Testis (tissue), 2 donors: ENCODE measurements at regions not wholly inside any gene's neighbourhood (a gene's known extent, or its start where the extent isn't known, plus 50 kb on each side); places are given as distances from the start of the nearest gene placed in this dataset.

Experiments used
- DNase-seq: peaks from one replicate; pipeline ENCODE4 v3.0.0-alpha.2; 2019
- H3K27ac ChIP-seq, 2 donors: fragments of 200-600 bp; sonication (generic); one replicate each; pipeline ENCODE4 v1.5.1; 2019
- H3K27me3 ChIP-seq: fragments of 200-600 bp; sonication (generic); one replicate; pipeline ENCODE4 v1.5.1; 2019
- H3K36me3 ChIP-seq: fragments of 200-600 bp; sonication (generic); one replicate; pipeline ENCODE4 v1.5.1; 2017; ENCODE audit warnings: low read depth; ENCODE audit errors: missing control alignments
- H3K4me1 ChIP-seq: fragments of 200-600 bp; sonication (generic); one replicate; pipeline ENCODE4 v1.5.1; 2019
- H3K4me3 ChIP-seq, 2 donors: fragments of 200-600 bp; sonication (generic); one replicate each; pipeline ENCODE4 v1.5.1; 2017 to 2019
- H3K9me3 ChIP-seq: fragments of 200-600 bp; sonication (generic); one replicate; pipeline ENCODE4 v1.5.1; 2017
- CTCF ChIP-seq, 3 experiments: fragments of 450-650 bp in 2 of 3; fragments of 200-600 bp in 1 of 3; sonication (generic) in 1 of 3; IDR thresholded peaks; one replicate each; pipeline ENCODE4 v1.5.1; 2016 to 2019; ENCODE audit warnings: antibody characterized with exemption in 3 of 3, mild to moderate bottlenecking in 2 of 3, moderate library complexity in 1 of 3
- POLR2A ChIP-seq: fragments of 450-650 bp; IDR thresholded peaks from one replicate; pipeline ENCODE4 v1.6.1; 2017; ENCODE audit warnings: antibody characterized with exemption, mild to moderate bottlenecking, moderate library complexity
- WGBS, 2 donors: methylation state at CpG; one replicate each; pipeline ENCODE4 v1.1.5; 2018; 5-methylcytosine and 5-hydroxymethylcytosine counted together
- intact Hi-C: fragments of 100-400 bp; cut with DNase I; formaldehyde crosslinking; loops from one replicate; pipeline ENCODE4 v1.15.1; 2023; ENCODE audit warnings: low total_unique reads

DNA sequence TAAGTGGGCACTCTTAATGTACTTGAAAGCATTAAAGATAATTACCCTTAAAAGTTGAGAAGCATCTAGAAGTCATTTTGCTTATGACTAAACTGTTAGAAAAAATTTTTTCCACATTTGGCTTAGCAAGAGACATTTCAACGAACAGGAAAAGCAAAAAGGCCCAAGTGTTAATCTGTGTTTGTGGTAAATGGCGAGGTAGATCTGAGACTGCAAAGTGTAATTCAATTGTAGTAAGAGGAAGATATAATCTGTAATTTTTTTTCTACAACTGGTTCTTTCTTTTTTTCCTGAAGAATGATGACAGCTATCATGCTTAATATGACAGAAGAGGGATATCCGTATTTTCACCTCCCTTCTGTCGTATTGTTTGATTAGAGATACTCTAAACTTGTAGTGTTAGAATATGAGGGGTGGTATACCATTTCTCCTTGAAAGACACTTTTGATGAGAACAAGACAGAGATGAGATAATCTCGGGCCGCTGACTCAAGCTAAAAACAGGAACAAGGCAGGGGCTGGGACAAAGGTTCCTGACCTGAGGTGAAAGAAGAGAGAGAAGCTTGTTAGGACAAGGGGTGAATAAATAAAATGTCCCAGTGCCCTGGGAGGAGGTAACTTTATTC, 459.3 kb upstream of the ZNF608 start:
- no peaks in the 10 kb centered on the region for H3K36me3 ChIP-seq
- no peak for TF ChIP-seq POLR2A
- TF ChIP-seq CTCF (IDR thresholded peaks at IDR 0.05): no peak
- H3K4me1 ChIP-seq: peaks cover 2% of the 10 kb centered on the region
- no peak overlapping the region for H3K4me3 ChIP-seq
- no peaks in the 10 kb centered on the region for H3K9me3 ChIP-seq
- WGBS, 2 donors: 85 to 90% methylated on average over 6 of the region's 6 CpGs
- DNase-seq: no peak
- H3K27ac ChIP-seq: no peak overlapping the region
- intact Hi-C loops: no loop called here
- no peaks in the 10 kb centered on the region for H3K27me3 ChIP-seq

DNA sequence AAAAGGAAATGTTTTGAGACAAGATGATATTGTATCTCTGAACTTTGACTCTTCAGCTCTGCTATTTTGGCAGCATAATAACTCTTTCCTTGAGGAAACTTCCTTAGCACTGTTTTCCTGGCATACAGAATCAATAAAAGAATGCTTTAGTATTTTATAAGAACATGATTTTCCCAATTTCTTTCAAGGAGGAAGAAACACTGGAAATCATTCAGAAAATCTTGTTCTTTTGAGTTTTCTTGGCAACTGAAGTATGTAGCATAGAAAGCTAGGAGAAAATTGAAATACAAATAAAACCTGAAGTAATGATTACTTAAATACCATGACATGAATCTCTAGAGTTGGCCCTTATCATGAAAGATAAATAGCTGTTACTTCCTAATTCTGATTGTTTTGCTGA, 461.4 kb upstream of the ZNF608 start:
- H3K27me3 ChIP-seq: no peaks in the 10 kb centered on the region
- intact Hi-C loops: no loop called here
- no peaks in the 10 kb centered on the region for H3K4me1 ChIP-seq
- TF ChIP-seq POLR2A (no peak), CTCF (IDR thresholded peaks at IDR 0.05) (no peak)
- H3K27ac ChIP-seq: no peak overlapping the region
- no peaks in the 10 kb centered on the region for H3K36me3 ChIP-seq
- DNase-seq: no peak
- H3K4me3 ChIP-seq: no peak overlapping the region
- H3K9me3 ChIP-seq: no peaks in the 10 kb centered on the region

- DNase-seq: no peak
- Histone ChIP-seq H3K36me3 (no peaks in the 10 kb centered on the region), H3K9me3 (no peaks in the 10 kb centered on the region), H3K27me3 (no peaks in the 10 kb centered on the region), H3K4me1 (no peaks in the 10 kb centered on the region), H3K4me3 (no peak overlapping the region), H3K27ac (no peak overlapping the region)
- no peak for TF ChIP-seq POLR2A
- no peak for TF ChIP-seq CTCF (IDR thresholded peaks at IDR 0.05)
- 92 to 98% methylated on average over 2 of the region's 2 CpGs for WGBS, 2 donors
- intact Hi-C loops: no loop called here
Measured at GRCh38 chr5:125209650-125210049, 463.2 kb upstream of the ZNF608 start.

- Histone ChIP-seq H3K4me3 (no peak overlapping the region), H3K27ac (no peak overlapping the region), H3K4me1 (no peaks in the 10 kb centered on the region), H3K27me3 (no peaks in the 10 kb centered on the region), H3K9me3 (no peaks in the 10 kb centered on the region), H3K36me3 (no peaks in the 10 kb centered on the region)
- no peak for TF ChIP-seq CTCF (IDR thresholded peaks at IDR 0.05)
- TF ChIP-seq POLR2A: no peak
- intact Hi-C loops: no loop called here
- WGBS, 2 donors: 0 to 40% methylated on average over 1 of the region's 1 CpG
- no peak for DNase-seq
Measured at GRCh38 chr5:125210242-125210947, 464.0 kb upstream of the ZNF608 start.

GRCh38 chr5:125214080-125214479, 467.6 kb upstream of the ZNF608 start:
- Histone ChIP-seq H3K9me3 (no peaks in the 10 kb centered on the region), H3K27ac (no peak overlapping the region), H3K4me1 (no peaks in the 10 kb centered on the region), H3K36me3 (no peaks in the 10 kb centered on the region), H3K27me3 (no peaks in the 10 kb centered on the region), H3K4me3 (no peak overlapping the region)
- DNase-seq: no peak
- intact Hi-C loops: no loop called here
- WGBS, 2 donors: 80 to 84% methylated on average over 3 of the region's 3 CpGs
- TF ChIP-seq POLR2A (no peak), CTCF (IDR thresholded peaks at IDR 0.05) (no peak)
